Right lobe of liver (tissue), 4 donors: ENCODE measurements at regions not wholly inside any gene's neighbourhood (a gene's known extent, or its start where the extent isn't known, plus 50 kb on each side); places are given as distances from the start of the nearest gene placed in this dataset.

Experiments
- POLR2A ChIP-seq: fragments of 450-650 bp; IDR thresholded peaks from one replicate; pipeline ENCODE4 v1.6.1; 2017; ENCODE audit warnings: antibody characterized with exemption, mild to moderate bottlenecking
- TF ChIP-seq, protein P1 (sequence below), 4 donors: fragments of 200-600 bp in 3 of 4; fragments of 450-650 bp in 1 of 4; IDR thresholded peaks; one replicate each; pipeline versions ENCODE4 v1.5.1 to v1.8.0; 2016 to 2022; ENCODE audit warnings: antibody characterized with exemption in 4 of 4, mild to moderate bottlenecking in 2 of 4
- donor health status: DM: no; HTN: no; CAD: no.
- donor health status: DM: no; HTN: no; CAD: no.
- donor health status: DM: no; HTN: yes; CAD: no.

DNA sequence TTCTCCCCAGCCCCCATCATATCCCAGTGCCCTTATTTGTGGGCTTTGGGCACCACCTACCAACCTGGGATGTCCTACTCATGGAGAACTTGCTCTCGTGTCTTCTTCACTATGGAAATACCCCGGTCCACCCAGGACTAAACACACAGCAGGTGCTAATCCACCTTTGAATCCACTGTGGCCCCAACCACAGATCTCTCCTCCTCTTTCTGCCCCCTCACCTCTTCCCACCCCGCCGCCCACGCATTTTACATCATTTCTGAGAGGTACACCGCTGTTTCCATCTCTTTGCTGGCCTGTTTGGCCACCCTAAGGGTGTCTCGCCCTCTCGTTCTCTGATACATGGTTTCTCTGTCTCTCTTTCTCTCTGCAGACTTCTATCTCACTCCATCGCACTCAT lies 82.5 kb upstream of the CTNNBL1 start:
- TF ChIP-seq, protein P1, sequence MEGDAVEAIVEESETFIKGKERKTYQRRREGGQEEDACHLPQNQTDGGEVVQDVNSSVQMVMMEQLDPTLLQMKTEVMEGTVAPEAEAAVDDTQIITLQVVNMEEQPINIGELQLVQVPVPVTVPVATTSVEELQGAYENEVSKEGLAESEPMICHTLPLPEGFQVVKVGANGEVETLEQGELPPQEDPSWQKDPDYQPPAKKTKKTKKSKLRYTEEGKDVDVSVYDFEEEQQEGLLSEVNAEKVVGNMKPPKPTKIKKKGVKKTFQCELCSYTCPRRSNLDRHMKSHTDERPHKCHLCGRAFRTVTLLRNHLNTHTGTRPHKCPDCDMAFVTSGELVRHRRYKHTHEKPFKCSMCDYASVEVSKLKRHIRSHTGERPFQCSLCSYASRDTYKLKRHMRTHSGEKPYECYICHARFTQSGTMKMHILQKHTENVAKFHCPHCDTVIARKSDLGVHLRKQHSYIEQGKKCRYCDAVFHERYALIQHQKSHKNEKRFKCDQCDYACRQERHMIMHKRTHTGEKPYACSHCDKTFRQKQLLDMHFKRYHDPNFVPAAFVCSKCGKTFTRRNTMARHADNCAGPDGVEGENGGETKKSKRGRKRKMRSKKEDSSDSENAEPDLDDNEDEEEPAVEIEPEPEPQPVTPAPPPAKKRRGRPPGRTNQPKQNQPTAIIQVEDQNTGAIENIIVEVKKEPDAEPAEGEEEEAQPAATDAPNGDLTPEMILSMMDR (IDR thresholded peaks at IDR 0.05) = no peak
- TF ChIP-seq POLR2A = no peak
